Sigmoid colon (tissue), 4 donors: ENCODE measurements at regions not wholly inside any gene's neighbourhood (a gene's known extent, or its start where the extent isn't known, plus 50 kb on each side); places are given as distances from the start of the nearest gene placed in this dataset.

Experiments used
- POLR2A ChIP-seq, 2 donors: fragments of 450-650 bp; IDR thresholded peaks; one replicate each; pipeline ENCODE4 v1.6.1; 2016; ENCODE audit warnings: antibody characterized with exemption in 2 of 2, mild to moderate bottlenecking in 2 of 2, moderate library complexity in 2 of 2
- POLR2AphosphoS5 ChIP-seq, 4 donors: sonication (generic); formaldehyde crosslinking; IDR thresholded peaks; one replicate each; pipeline ENCODE4 v1.6.1; 2017; ENCODE audit warnings: antibody characterized with exemption in 4 of 4
- TF ChIP-seq, protein P1 (sequence below), 4 experiments: fragments of 450-650 bp in 3 of 4; fragments of 200-600 bp in 1 of 4; IDR thresholded peaks; one replicate each; pipeline ENCODE4 v1.5.1; 2016 to 2019; ENCODE audit warnings: antibody characterized with exemption in 4 of 4, mild to moderate bottlenecking in 3 of 4, moderate library complexity in 2 of 4

DNA sequence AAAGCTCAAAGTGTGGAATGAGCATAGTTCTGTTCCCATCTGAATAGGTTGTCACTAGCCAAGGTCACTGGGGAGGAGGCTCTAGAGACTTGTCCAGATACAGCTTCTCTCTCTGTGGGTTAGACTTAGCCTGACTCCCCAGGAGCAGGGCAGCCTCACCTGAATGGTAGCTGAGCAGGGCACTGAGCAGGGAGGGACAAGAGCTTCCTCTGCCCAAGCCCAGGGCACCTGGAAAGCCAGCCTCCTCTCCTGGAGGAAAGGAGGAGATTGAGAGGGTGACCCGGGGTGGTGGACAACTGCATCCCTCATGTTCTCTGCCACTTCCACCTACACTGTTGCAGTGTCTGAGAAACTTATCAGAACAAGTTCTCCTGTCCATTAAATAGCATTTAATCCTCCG, 59.0 kb upstream of the F3 start:
- TF ChIP-seq, protein P1, sequence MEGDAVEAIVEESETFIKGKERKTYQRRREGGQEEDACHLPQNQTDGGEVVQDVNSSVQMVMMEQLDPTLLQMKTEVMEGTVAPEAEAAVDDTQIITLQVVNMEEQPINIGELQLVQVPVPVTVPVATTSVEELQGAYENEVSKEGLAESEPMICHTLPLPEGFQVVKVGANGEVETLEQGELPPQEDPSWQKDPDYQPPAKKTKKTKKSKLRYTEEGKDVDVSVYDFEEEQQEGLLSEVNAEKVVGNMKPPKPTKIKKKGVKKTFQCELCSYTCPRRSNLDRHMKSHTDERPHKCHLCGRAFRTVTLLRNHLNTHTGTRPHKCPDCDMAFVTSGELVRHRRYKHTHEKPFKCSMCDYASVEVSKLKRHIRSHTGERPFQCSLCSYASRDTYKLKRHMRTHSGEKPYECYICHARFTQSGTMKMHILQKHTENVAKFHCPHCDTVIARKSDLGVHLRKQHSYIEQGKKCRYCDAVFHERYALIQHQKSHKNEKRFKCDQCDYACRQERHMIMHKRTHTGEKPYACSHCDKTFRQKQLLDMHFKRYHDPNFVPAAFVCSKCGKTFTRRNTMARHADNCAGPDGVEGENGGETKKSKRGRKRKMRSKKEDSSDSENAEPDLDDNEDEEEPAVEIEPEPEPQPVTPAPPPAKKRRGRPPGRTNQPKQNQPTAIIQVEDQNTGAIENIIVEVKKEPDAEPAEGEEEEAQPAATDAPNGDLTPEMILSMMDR (IDR thresholded peaks at IDR 0.05), result no peak
- TF ChIP-seq POLR2A (IDR thresholded peaks at IDR 0.05) (no peak), POLR2AphosphoS5 (IDR thresholded peaks at IDR 0.05) (no peak)
